ENCODE measurements at regions not wholly inside any gene's neighbourhood (a gene's known extent, or its start where the extent isn't known, plus 50 kb on each side); places are given as distances from the start of the nearest gene placed in this dataset.

- DNase-seq (ENCODE audit: low spot score in 2 of 2) (no peak), FAIRE-seq (no peak)
Observed at GRCh38 chr4:144300616-144301015, 160.1 kb upstream of the GYPA start.

GRCh38 chr4:144302704-144303536 is 162.4 kb upstream of the GYPA start:
- no peak for DNase-seq (ENCODE audit: low spot score in 2 of 2)
- no peak for FAIRE-seq

- FAIRE-seq = no peak
- no peak for DNase-seq (ENCODE audit: low spot score in 2 of 2)
Observed at GRCh38 chr4:144304025-144304424, 163.5 kb upstream of the GYPA start.

- DNase-seq (ENCODE audit: low spot score in 2 of 2) = no peak
- no peak for FAIRE-seq
Observed at GRCh38 chr4:144310535-144310934, 170.0 kb upstream of the GYPA start.

DNA sequence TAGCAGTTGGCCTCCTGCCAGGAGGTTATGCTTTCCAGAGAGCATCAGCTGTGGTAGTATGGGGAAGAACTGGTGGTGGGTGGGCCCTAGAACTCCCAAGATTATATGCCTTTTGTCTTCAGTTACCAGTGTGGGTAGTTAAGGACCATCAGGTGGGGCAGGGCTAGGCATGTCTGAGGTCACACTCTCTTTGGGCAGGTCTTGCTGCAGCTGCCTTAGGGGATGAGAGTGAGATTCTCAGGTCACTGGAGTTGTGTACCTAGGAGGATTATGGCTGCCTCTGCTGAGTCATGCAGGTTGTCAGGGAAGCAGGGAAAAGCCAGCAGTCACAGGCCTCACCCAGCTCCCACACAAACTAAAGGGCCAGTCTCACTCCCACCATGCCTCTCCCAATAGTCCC is 172.9 kb upstream of the GYPA start:
- DNase-seq (ENCODE audit: low spot score in 2 of 2) (no peak), FAIRE-seq (no peak)

DNA sequence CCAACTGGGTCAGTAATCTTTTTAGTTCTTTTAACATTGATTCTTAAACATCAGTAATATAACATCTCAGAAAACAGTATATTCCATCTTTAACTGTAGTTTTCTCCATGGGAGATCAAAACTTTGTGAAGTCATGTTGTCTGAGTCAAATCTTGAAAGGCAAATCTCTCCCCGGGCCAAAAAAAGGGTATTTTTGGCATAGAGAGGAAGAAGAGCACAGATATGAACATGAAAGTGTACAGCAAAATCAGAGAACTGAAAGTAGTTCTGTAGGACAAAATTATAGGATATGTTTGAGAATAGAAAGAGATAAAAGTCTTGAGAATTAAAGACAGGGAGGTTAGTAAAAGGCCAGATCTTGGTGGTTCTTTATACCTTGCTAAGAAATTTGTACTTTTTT is 176.4 kb upstream of the GYPA start:
- FAIRE-seq (no peak), DNase-seq (ENCODE audit: low spot score in 2 of 2) (no peak)

- DNase-seq (ENCODE audit: low spot score in 2 of 2) (no peak), FAIRE-seq (no peak)
Observed at GRCh38 chr4:144318797-144319196, 178.3 kb upstream of the GYPA start.

- FAIRE-seq (no peak), DNase-seq (ENCODE audit: low spot score in 2 of 2) (no peak)
Observed at GRCh38 chr4:144336633-144337032, 196.1 kb upstream of the GYPA start.

- no peak for FAIRE-seq
- no peak for DNase-seq (ENCODE audit: low spot score in 2 of 2)
Observed at GRCh38 chr4:144338148-144338547, 197.6 kb upstream of the GYPA start.

- DNase-seq (ENCODE audit: low spot score in 2 of 2) = no peak
- no peak for FAIRE-seq
Observed at GRCh38 chr4:144338834-144339233, 198.3 kb upstream of the GYPA start.

DNA sequence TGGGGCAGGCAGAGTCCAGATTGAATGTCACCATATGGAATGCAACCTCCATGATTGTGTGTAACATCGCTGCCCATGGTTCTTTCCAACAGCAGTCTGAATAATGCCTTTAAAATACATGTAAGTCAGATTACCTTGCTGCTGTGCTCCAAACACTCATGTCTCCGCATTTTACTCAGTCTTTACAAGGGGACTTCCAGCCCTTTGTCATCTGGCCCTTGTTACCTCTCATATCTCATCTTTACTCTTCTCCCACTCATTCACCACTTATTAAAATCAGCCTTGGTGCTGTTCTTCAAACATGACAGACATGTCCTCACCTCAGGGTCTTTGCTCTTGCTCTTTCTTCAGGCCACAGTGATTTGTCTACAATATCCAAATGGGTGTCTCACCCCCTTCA is 200.4 kb upstream of the GYPA start:
- DNase-seq (ENCODE audit: low spot score in 2 of 2) (no peak), FAIRE-seq (no peak)

DNA sequence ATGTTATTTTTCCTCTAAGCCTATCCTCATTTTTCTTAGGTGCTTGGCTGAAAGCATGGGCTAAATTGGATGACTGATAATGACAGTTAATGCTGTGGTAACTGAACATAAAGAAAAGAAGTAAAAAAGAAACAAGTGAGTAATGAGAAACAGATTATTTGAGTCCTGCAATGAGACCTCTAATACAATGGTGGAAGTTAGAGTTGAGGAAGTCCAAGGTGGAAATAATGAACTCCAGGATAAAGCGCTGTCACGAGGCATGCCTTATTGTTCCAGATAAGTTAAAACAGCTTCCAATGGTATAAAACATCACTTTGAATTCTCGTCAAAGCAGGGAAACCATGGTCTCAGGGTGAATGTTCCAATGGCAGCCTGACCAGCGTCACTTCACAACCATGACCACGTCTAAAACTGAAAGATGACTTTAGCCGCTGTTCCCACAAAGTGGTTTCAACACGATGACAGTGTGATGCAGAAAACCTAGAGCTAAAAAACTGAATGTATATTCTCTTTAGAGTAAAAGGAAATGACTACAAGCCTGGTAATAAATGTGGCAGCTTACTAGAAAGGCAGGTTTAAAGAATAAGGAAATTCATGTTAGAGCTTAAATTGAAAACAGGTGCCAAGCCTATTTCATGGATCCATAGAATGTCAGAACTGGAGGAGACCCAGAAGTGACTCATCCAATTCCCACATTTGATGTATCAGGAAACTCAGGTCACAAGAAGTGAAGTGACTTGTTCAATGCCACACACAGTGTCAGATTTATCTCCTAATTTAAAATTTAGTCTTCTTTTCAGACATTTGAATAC is 202.6 kb upstream of the GYPA start:
- FAIRE-seq (no peak), DNase-seq (ENCODE audit: low spot score in 2 of 2) (no peak)

DNA sequence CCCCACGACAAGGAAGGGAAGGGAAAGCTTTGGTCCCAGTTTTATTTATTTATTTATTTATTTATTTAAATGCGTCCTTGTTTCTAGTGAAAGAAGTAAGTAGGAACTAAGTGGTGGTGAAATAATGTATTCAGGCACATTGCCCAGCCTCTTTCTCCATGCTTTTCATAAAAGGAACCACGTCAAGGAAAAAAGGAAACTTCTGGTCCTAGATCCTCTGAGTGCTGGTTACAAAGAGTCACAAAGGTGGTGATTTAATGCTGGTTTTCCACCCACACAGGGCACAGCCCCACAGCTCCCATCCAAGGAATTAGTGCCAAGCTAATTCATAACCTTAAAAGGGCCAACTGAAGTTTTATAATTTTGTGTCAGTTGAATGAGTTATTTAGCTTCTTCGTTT is 206.6 kb upstream of the GYPA start:
- DNase-seq (ENCODE audit: low spot score in 2 of 2) (no peak), FAIRE-seq (no peak)

DNA sequence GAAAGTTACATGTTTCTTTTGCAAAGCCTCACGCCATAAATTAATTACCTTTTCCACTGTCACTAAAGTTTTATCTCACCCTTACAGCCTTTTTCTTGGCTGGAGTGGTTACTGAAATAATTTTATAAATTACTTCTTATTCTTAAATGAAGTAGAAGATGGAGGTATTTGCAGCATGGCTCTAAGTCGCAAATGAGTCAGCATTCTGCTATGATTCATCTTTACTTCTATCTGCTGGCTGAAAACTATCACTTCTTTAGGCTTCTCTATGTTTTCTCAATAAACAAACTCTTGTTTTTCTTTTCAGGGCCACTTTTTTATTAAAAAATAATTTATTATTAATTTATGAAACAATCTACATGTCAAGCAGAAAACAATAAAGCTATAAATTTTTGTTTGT is 210.2 kb upstream of the GYPA start:
- FAIRE-seq (no peak), DNase-seq (ENCODE audit: low spot score in 2 of 2) (no peak)

GRCh38 chr4:144351306-144351705 is 210.8 kb upstream of the GYPA start:
- no peak for FAIRE-seq
- DNase-seq (ENCODE audit: low spot score in 2 of 2) = no peak

GRCh38 chr4:144353292-144353691 is 212.8 kb upstream of the GYPA start:
- no peak for DNase-seq (ENCODE audit: low spot score in 2 of 2)
- no peak for FAIRE-seq

DNA sequence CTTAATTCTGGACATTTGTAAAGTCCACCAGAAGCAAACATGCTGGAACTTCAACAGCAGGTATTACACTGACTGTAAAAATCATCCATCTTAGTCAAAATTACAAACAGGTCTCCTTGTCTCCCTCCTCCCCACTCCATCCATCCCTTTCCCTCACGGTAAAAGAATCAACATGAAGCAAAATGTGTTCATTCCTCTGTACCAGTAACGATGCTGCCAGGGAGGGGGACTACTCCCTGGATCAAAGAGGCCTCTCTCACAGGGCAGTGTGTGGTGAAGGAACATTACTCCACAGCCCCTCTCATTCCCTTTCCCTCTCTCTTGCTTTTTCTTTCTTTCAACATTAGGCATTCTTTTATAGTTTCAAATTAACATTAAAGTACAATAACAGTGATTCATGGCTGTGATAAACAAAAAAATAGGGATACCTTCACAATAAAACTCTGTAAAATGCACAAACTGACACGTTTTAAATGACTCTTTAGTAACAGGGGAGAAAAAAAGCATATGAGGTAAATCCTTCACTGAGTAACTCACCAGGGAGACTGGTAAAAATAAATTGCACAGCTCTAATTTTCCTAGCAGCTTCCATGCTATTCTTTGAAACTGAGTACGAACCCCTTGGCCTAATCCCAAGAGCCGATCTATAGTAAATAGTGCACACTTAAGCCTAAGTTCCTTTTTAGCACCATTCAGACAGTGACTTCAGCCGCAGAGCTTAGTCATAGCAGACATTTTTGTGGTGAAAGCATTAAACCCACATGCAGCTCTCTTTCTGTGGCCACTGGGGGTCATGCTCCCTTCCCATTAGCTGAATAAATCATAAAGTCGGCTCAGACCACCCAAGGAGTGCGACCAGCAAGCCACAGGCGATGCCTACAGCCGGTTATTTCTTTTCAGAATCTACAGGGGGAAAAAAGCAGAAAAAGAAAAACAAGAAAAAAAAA is 215.6 kb upstream of the GYPA start:
- FAIRE-seq (no peak), DNase-seq (ENCODE audit: low spot score in 2 of 2) (no peak)

GRCh38 chr4:144356941-144357381 is 216.4 kb upstream of the GYPA start:
- FAIRE-seq (no peak), DNase-seq (ENCODE audit: low spot score in 2 of 2) (no peak)

GRCh38 chr4:144357975-144358374 is 217.5 kb upstream of the GYPA start:
- DNase-seq (ENCODE audit: low spot score in 2 of 2) (no peak), FAIRE-seq (no peak)

GRCh38 chr4:144360146-144360793 is 219.8 kb upstream of the GYPA start:
- DNase-seq (ENCODE audit: low spot score in 2 of 2) (no peak), FAIRE-seq (no peak)
